OCI-LY7 (cell line): ENCODE measurements at regions not wholly inside any gene's neighbourhood (a gene's known extent, or its start where the extent isn't known, plus 50 kb on each side); places are given as distances from the start of the nearest gene placed in this dataset.
A peak's percentile ranks its signal among the peaks of the same experiment; 100 is the strongest.

Experiments
- BruUV-seq: library from RNA; stranded (reverse); fragments of 400-500 nt; replicated peaks from 2 replicates; lab custom pipeline; 2021; lab: Mats Ljungman, UMichigan
- CTCF ChIA-PET: fragments of 300-600 bp; sonication (Branson Sonifier 250); formaldehyde crosslinking; loops from one replicate; lab custom pipeline; 2022; ENCODE audit warnings: antibody characterized with exemption; ENCODE audit not compliant: unreplicated experiment; lab: Charles Lee
- POLR2A ChIA-PET: fragments of 300-600 bp; sonication (Branson Sonifier 250); formaldehyde crosslinking; loops from one replicate; lab custom pipeline; 2022; ENCODE audit warnings: antibody characterized with exemption; lab: Charles Lee
- DNase-seq: peaks from one replicate; pipeline ENCODE4 v3.0.0-alpha.2; 2015; ENCODE audit warnings: low spot score
- H2AFZ ChIP-seq: fragments of 200-600 bp; sonication (generic), shearing (Covaris generic); 2 replicates; pipeline ENCODE4 v1.6.1; 2014; ENCODE audit warnings: mild to moderate bottlenecking, antibody characterized with exemption, low read length, moderate library complexity
- H3K27ac ChIP-seq: fragments of 200-600 bp; sonication (generic); 2 replicates; pipeline ENCODE4 v1.5.1; 2014; ENCODE audit warnings: mixed run types, low read depth, mild to moderate bottlenecking, moderate library complexity, low read length, inconsistent platforms; ENCODE audit not compliant: poor library complexity, severe bottlenecking
- H3K36me3 ChIP-seq: fragments of 200-600 bp; sonication (generic); 2 replicates; pipeline ENCODE4 v1.6.1; 2014; ENCODE audit warnings: mild to moderate bottlenecking, antibody characterized with exemption, low read length, moderate library complexity, mixed read lengths; ENCODE audit not compliant: insufficient read depth
- H3K4me1 ChIP-seq: fragments of 200-600 bp; sonication (generic); 2 replicates; pipeline ENCODE4 v1.5.1; 2014; ENCODE audit warnings: mild to moderate bottlenecking, low read length; ENCODE audit not compliant: insufficient read depth, poor library complexity, severe bottlenecking
- H3K4me2 ChIP-seq: fragments of 200-600 bp; sonication (generic); 2 replicates; pipeline ENCODE4 v1.6.1; 2014; ENCODE audit warnings: mild to moderate bottlenecking, low read length
- H3K4me3 ChIP-seq: fragments of 200-600 bp; sonication (generic); 2 replicates; pipeline ENCODE4 v1.5.1; 2014; ENCODE audit warnings: mild to moderate bottlenecking, low read depth, low read length; ENCODE audit not compliant: poor library complexity, severe bottlenecking
- H3K79me2 ChIP-seq: fragments of 200-600 bp; sonication (generic); 2 replicates; pipeline ENCODE4 v1.6.1; 2016; ENCODE audit warnings: low read depth, mild to moderate bottlenecking, low read length, moderate library complexity, mixed read lengths; ENCODE audit not compliant: insufficient read depth
- H3K9me2 ChIP-seq: fragments of 200-600 bp; sonication (generic); 2 replicates; pipeline ENCODE4 v1.6.1; 2016; ENCODE audit warnings: mild to moderate bottlenecking, low read length, mixed read lengths; ENCODE audit not compliant: insufficient read depth
- H3K9me3 ChIP-seq: fragments of 200-600 bp; sonication (generic); 2 replicates; pipeline ENCODE4 v1.6.1; 2014; ENCODE audit warnings: mild to moderate bottlenecking, mixed run types, low read length, mixed read lengths
- H4K20me1 ChIP-seq: fragments of 200-600 bp; sonication (generic); 2 replicates; pipeline ENCODE4 v1.6.1; 2014; ENCODE audit warnings: mild to moderate bottlenecking, antibody characterized with exemption, low read length, moderate library complexity, mixed read lengths; ENCODE audit not compliant: insufficient read depth
- CTCF ChIP-seq: fragments of 200-600 bp; sonication (generic); conservative IDR thresholded peaks from 2 replicates; pipeline ENCODE4 v1.5.1; 2014; ENCODE audit warnings: mild to moderate bottlenecking, antibody characterized with exemption, low read length, moderate library complexity, mixed read lengths
- EZH2phosphoT487 ChIP-seq: fragments of 200-600 bp; sonication (generic); IDR thresholded peaks from 2 replicates; pipeline ENCODE4 v1.6.1; 2018; ENCODE audit warnings: low read depth, borderline replicate concordance, mild to moderate bottlenecking, mixed run types, antibody characterized with exemption, low read length, moderate library complexity, mixed read lengths
- intact Hi-C: fragments of 100-400 bp; cut with micrococcal nuclease; formaldehyde crosslinking; loops from one replicate; pipeline ENCODE4 v1.10.0; 2022; ENCODE audit not compliant: unreplicated experiment

DNA sequence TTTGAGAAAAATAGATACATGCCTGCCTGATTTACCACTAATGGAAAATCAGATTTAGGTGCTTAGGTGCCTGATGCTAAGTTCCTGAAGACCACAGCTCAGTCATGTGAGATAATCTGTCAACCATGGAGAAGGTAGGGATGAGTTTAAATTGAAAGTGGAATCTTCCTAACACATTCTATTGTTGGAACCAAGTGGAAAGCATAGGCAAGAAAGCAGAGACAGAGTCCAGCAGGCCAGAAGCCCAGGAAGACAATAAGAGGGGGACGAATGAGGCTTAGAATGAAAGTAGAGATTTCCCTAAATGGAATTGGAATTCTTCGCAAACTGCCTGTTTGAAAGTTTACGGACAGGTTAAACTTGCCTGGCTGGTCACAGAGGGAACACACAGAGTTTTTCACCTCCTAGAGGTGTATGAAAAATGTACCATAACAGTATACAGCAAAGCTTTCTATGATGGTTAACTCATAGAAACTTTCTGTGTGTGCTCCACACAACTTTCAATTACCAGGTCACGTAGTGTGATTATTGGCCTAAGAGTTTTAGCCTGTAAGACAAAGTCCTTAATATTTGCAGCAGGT, 453.8 kb upstream of the KCNMB2 start:
- no TSS peak for BruUV-seq
- Histone ChIP-seq H3K79me2 (no peaks in the 10 kb centered on the region), H2AFZ (no peak overlapping the region), H3K9me2 (no peaks in the 10 kb centered on the region), H3K4me1 (no peaks in the 10 kb centered on the region), H3K9me3 (no peaks in the 10 kb centered on the region), H3K36me3 (no peaks in the 10 kb centered on the region), H3K4me3 (no peak overlapping the region), H3K4me2 (no peak overlapping the region), H4K20me1 (no peaks in the 10 kb centered on the region), H3K27ac (no peak overlapping the region)
- DNase-seq, result no peak
- CTCF ChIA-PET, result no interaction called here
- TF ChIP-seq CTCF (no peak), EZH2phosphoT487 (no peak)
- POLR2A ChIA-PET, result no interaction called here
- intact Hi-C loops, result no loop called here

GRCh38 chr3:178083906-178084866, 452.1 kb upstream of the KCNMB2 start:
- TF ChIP-seq EZH2phosphoT487 (no peak), CTCF (peak; percentile 60)
- H3K4me3 ChIP-seq, result no peak overlapping the region
- no peak for DNase-seq
- ChIA-PET POLR2A (interaction anchor here (0.9 kb wide), 1 partner anchor 20 kb away, joined by 4 read pairs; no protein-coding TSS in a partner anchor), CTCF (interaction anchor here (0.6 kb wide), 1 partner anchor 58 kb away, joined by 4 read pairs; no protein-coding TSS in a partner anchor)
- H3K4me2 ChIP-seq, result no peak overlapping the region
- H3K79me2 ChIP-seq, result no peaks in the 10 kb centered on the region
- no peaks in the 10 kb centered on the region for H3K36me3 ChIP-seq
- intact Hi-C loops, result no loop called here
- no peaks in the 10 kb centered on the region for H3K9me3 ChIP-seq
- no TSS peak for BruUV-seq
- no peaks in the 10 kb centered on the region for H4K20me1 ChIP-seq
- no peak overlapping the region for H3K27ac ChIP-seq
- no peaks in the 10 kb centered on the region for H3K4me1 ChIP-seq
- H3K9me2 ChIP-seq, result no peaks in the 10 kb centered on the region
- no peak overlapping the region for H2AFZ ChIP-seq
